A549 (cell line): ENCODE measurements at regions not wholly inside any gene's neighbourhood (a gene's known extent, or its start where the extent isn't known, plus 50 kb on each side); places are given as distances from the start of the nearest gene placed in this dataset.

ENCODE experiments used
- ATAC-seq, 2 experiments: fragments of 200-7000 bp in 1 of 2; fragments of >200 bp in 1 of 2; cut with Nextera tagmentation in 1 of 2; cut with Tn5 transposase in 1 of 2; 3 replicates each; pipeline versions ENCODE4 v1.8.0 to v1.9.1; 2018 to 2020; ENCODE audit warnings: mild to moderate bottlenecking in 1 of 2, moderate library complexity in 1 of 2
- CTCF ChIA-PET: fragments of 300-600 bp; sonication (Branson Sonifier 250); formaldehyde crosslinking; extraction: SDS; loops from one replicate; lab custom pipeline; 2021; ENCODE audit warnings: antibody characterized with exemption, inconsistent platforms; lab: Yijun Ruan, JAX
- POLR2A ChIA-PET: fragments of 350-600 bp; formaldehyde crosslinking; extraction: SDS; loops from one replicate; lab custom pipeline; 2021; ENCODE audit warnings: antibody characterized with exemption, inconsistent platforms; lab: Yijun Ruan, JAX
- DNase-seq, 2 experiments: peaks; one replicate each; pipeline versions ENCODE4 v3.0.0 to v3.0.0-alpha.2; 2011 to 2016; ENCODE audit warnings: low read depth in 1 of 2, low spot score in 1 of 2
- FAIRE-seq: peaks from 2 replicates; lab custom pipeline; 2011; peaks lifted over from hg19 to GRCh38; lab: Jason Lieb, UNC
- H3K27ac ChIP-seq, 2 experiments: fragments of >200 bp; sonication (Bioruptor Twin); formaldehyde crosslinking; 3 replicates each; pipeline ENCODE4 v1.5.1; 2016 to 2017
- H3K4me1 ChIP-seq: fragments of >200 bp; sonication (Bioruptor Twin); formaldehyde crosslinking; 3 replicates; pipeline ENCODE4 v1.6.1; 2016
- H3K4me2 ChIP-seq: fragments of >200 bp; sonication (Bioruptor Twin); formaldehyde crosslinking; 3 replicates; pipeline ENCODE4 v1.6.1; 2016
- H3K4me3 ChIP-seq: fragments of >200 bp; sonication (Bioruptor Twin); formaldehyde crosslinking; 3 replicates; pipeline ENCODE4 v1.5.1; 2016
- H3K9me3 ChIP-seq: fragments of >200 bp; sonication (Bioruptor Twin); formaldehyde crosslinking; 3 replicates; pipeline ENCODE4 v1.6.1; 2016
- CHD2 ChIP-seq: fragments of 150-350 bp; IDR thresholded peaks from 2 replicates; pipeline ENCODE4 v1.6.1; 2014; ENCODE audit warnings: low read length; ENCODE audit not compliant: partially characterized antibody
- EHMT2 ChIP-seq: fragments of 200-600 bp; sonication (generic); IDR thresholded peaks from 2 replicates; pipeline ENCODE4 v1.6.1; 2016; ENCODE audit warnings: antibody characterized with exemption, low read depth, mild to moderate bottlenecking, moderate library complexity
- EP300 ChIP-seq, 2 experiments: fragments of >200 bp; sonication (Bioruptor Twin); formaldehyde crosslinking; IDR thresholded peaks; 2 replicates in 1 of 2; 3 replicates in 1 of 2; pipeline ENCODE4 v1.6.1; 2016 to 2017
- ESRRA ChIP-seq: fragments of 150-350 bp; IDR thresholded peaks from 2 replicates; pipeline ENCODE4 v1.6.1; 2014; ENCODE audit warnings: mild to moderate bottlenecking, low read length, borderline replicate concordance
- FOXS1 ChIP-seq: fragments of 250-450 bp; sonication (Bioruptor Pico); IDR thresholded peaks from 2 replicates; pipeline ENCODE4 v1.5.0; 2020; ENCODE audit warnings: mild to moderate bottlenecking, moderate library complexity
- GATA3 ChIP-seq: IDR thresholded peaks from 2 replicates; pipeline ENCODE4 v1.6.1; 2012; ENCODE audit warnings: borderline replicate concordance
- HDAC2 ChIP-seq: fragments of 200-600 bp; sonication (generic); IDR thresholded peaks from 2 replicates; pipeline ENCODE4 v1.6.1; 2016
- HOXA7 ChIP-seq: fragments of 250-450 bp; sonication (Bioruptor Pico); IDR thresholded peaks from 2 replicates; pipeline ENCODE4 v1.5.0; 2020; ENCODE audit warnings: mild to moderate bottlenecking, moderate library complexity
- HOXB5 ChIP-seq: fragments of 250-450 bp; sonication (Bioruptor Pico); IDR thresholded peaks from 2 replicates; pipeline ENCODE4 v1.5.0; 2020; ENCODE audit warnings: mild to moderate bottlenecking, moderate library complexity
- JUN ChIP-seq, 2 experiments: fragments of >200 bp; sonication (Bioruptor Twin); formaldehyde crosslinking; IDR thresholded peaks; 2 replicates in 1 of 2; 3 replicates in 1 of 2; pipeline ENCODE4 v1.6.1; 2016 to 2017
- JUNB ChIP-seq: fragments of >200 bp; sonication (Bioruptor Twin); formaldehyde crosslinking; IDR thresholded peaks from 2 replicates; pipeline ENCODE4 v1.6.1; 2016
- MAFK ChIP-seq: fragments of 450-650 bp; IDR thresholded peaks from 2 replicates; pipeline ENCODE4 v1.6.1; 2014; ENCODE audit not compliant: partially characterized antibody
- MAX ChIP-seq: IDR thresholded peaks from 2 replicates; pipeline ENCODE4 v1.6.1; 2012
- MYC ChIP-seq: IDR thresholded peaks from 2 replicates; pipeline ENCODE4 v1.6.1; 2012; ENCODE audit warnings: mild to moderate bottlenecking, inconsistent platforms, low read length, improper control_type of control experiment, borderline replicate concordance
- NFE2L2 ChIP-seq: fragments of 150-350 bp; conservative IDR thresholded peaks from 2 replicates; pipeline ENCODE4 v1.6.1; 2014; ENCODE audit warnings: low read length
- NPAS2 ChIP-seq: fragments of 250-450 bp; sonication (Bioruptor Pico); IDR thresholded peaks from 2 replicates; pipeline ENCODE4 v1.8.0; 2022; ENCODE audit warnings: mild to moderate bottlenecking, moderate library complexity, borderline replicate concordance
- PBX3 ChIP-seq: IDR thresholded peaks from 2 replicates; pipeline ENCODE4 v1.6.1; 2012
- POLR2AphosphoS2 ChIP-seq: conservative IDR thresholded peaks from 2 replicates; pipeline ENCODE4 v1.6.1; 2012; ENCODE audit warnings: low read length, improper control_type of control experiment, inconsistent platforms
- REST ChIP-seq: fragments of 200-600 bp; sonication (generic); IDR thresholded peaks from 2 replicates; pipeline ENCODE4 v1.6.1; 2016; ENCODE audit warnings: antibody characterized with exemption, mild to moderate bottlenecking, moderate library complexity
- SMC3 ChIP-seq: fragments of >200 bp; sonication (Bioruptor Twin); formaldehyde crosslinking; IDR thresholded peaks from 3 replicates; pipeline ENCODE4 v1.6.1; 2018; ENCODE audit warnings: inconsistent platforms
- USF2 ChIP-seq: fragments of 450-650 bp; IDR thresholded peaks from 2 replicates; pipeline ENCODE4 v1.6.1; 2014; ENCODE audit warnings: antibody characterized with exemption
- ZFP36 ChIP-seq: fragments of 450-650 bp; IDR thresholded peaks from 2 replicates; pipeline ENCODE4 v1.6.1; 2014; ENCODE audit warnings: borderline replicate concordance; ENCODE audit not compliant: partially characterized antibody
- ZNF302 ChIP-seq: fragments of 250-450 bp; sonication (Bioruptor Pico); IDR thresholded peaks from 2 replicates; pipeline ENCODE4 v1.9.0; 2021; ENCODE audit warnings: inconsistent platforms, mild to moderate bottlenecking, moderate library complexity
- ZSCAN20 ChIP-seq: fragments of 250-450 bp; sonication (Bioruptor Pico); IDR thresholded peaks from 2 replicates; pipeline ENCODE4 v1.8.0; 2022; ENCODE audit warnings: mild to moderate bottlenecking, moderate library complexity
- WGBS: methylation state at CpG from one replicate; pipeline ENCODE4 v1.1.6; 2017; ENCODE audit errors: missing lambda C conversion rate; 5-methylcytosine and 5-hydroxymethylcytosine counted together
- TF ChIP-seq, protein P1 (sequence below): fragments of 250-450 bp; sonication (Bioruptor Pico); IDR thresholded peaks from 2 replicates; pipeline ENCODE4 v1.5.0; 2020; ENCODE audit warnings: low read depth, mild to moderate bottlenecking, moderate library complexity
- TF ChIP-seq, protein P2 (sequence below): IDR thresholded peaks from 2 replicates; pipeline ENCODE4 v1.6.1; 2012; ENCODE audit warnings: low read depth, borderline replicate concordance

DNA sequence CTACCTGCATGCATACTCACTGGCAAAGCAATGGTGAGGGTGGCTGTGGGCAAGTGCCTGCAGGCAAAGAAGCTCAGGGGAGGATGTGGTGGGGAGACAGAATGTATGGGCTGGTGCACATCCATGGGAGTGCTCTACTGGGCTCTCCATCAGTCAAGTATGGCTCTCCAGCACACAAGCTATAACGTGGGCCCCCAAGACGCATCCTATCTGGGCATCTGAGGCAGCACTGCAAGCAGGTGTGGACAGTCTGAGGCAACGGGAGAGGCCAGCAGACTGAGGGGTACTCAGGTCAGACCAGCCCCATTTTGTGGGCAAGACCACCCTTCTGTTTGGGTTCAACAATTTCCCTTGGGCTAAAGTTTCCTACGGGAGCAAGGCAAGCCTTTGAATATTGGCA, 1227.8 kb downstream of the FAM133A start:
- DNase-seq (no peak), ATAC-seq (no peak), FAIRE-seq (no peak)
- ChIA-PET CTCF (no interaction called here), POLR2A (no interaction called here)
- Histone ChIP-seq H3K4me1 (no peaks in the 10 kb centered on the region), H3K27ac (no peak overlapping the region), H3K4me3 (no peak overlapping the region), H3K4me2 (no peak overlapping the region), H3K9me3 (no peaks in the 10 kb centered on the region)
- TF ChIP-seq GATA3 (no peak), ZFP36 (no peak), EHMT2 (no peak), NFE2L2 (no peak), EP300 (IDR thresholded peaks at IDR 0.05) (no peak), ZNF302 (CRISPR knock-in tag) (no peak), PBX3 (no peak)
- TF ChIP-seq, protein P1, sequence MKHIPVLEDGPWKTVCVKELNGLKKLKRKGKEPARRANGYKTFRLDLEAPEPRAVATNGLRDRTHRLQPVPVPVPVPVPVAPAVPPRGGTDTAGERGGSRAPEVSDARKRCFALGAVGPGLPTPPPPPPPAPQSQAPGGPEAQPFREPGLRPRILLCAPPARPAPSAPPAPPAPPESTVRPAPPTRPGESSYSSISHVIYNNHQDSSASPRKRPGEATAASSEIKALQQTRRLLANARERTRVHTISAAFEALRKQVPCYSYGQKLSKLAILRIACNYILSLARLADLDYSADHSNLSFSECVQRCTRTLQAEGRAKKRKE (CRISPR knock-in tag), result no peak
- WGBS, result 0% methylated on average over 1 of the region's 4 CpGs

- DNase-seq, result no peak
- WGBS, result 36% methylated on average over 4 of the region's 7 CpGs
- H3K27ac ChIP-seq, result no peak overlapping the region
- no peak for ATAC-seq
- POLR2A ChIA-PET, result no interaction called here
- no peak overlapping the region for H3K4me3 ChIP-seq
- H3K9me3 ChIP-seq, result no peaks in the 10 kb centered on the region
- no peaks in the 10 kb centered on the region for H3K4me1 ChIP-seq
- TF ChIP-seq POLR2AphosphoS2 (no peak), JUNB (no peak), ZSCAN20 (CRISPR knock-in tag) (no peak), MAFK (no peak), SMC3 (no peak), HDAC2 (no peak), CHD2 (no peak), JUN (IDR thresholded peaks at IDR 0.05) (no peak), FOXS1 (CRISPR knock-in tag) (no peak), REST (no peak), MYC (no peak), HOXA7 (CRISPR knock-in tag) (no peak), ZFP36 (no peak), USF2 (no peak), NFE2L2 (no peak), ESRRA (no peak), MAX (no peak), HOXB5 (no peak), NPAS2 (CRISPR knock-in tag) (no peak)
- TF ChIP-seq, protein P2, sequence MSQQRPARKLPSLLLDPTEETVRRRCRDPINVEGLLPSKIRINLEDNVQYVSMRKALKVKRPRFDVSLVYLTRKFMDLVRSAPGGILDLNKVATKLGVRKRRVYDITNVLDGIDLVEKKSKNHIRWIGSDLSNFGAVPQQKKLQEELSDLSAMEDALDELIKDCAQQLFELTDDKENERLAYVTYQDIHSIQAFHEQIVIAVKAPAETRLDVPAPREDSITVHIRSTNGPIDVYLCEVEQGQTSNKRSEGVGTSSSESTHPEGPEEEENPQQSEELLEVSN, result no peak
- CTCF ChIA-PET, result no interaction called here
- no peak for FAIRE-seq
- no peak overlapping the region for H3K4me2 ChIP-seq
These were observed 1234.2 kb downstream of the FAM133A start for GRCh38 chrX:94908171-94908570.
